Neural progenitor cell (in vitro differentiated cells): ENCODE measurements at regions not wholly inside any gene's neighbourhood (a gene's known extent, or its start where the extent isn't known, plus 50 kb on each side); places are given as distances from the start of the nearest gene placed in this dataset.

Experiments used
- EZH2 ChIP-seq: fragments of 200-600 bp; sonication (generic); IDR thresholded peaks from 2 replicates; pipeline ENCODE4 v1.6.1; 2017; ENCODE audit warnings: antibody characterized with exemption, mild to moderate bottlenecking, moderate library complexity
- TF ChIP-seq, protein P1 (sequence below): fragments of 200-600 bp; sonication (generic); IDR thresholded peaks from 2 replicates; pipeline ENCODE4 v1.5.1; 2017; ENCODE audit warnings: antibody characterized with exemption, mild to moderate bottlenecking

DNA sequence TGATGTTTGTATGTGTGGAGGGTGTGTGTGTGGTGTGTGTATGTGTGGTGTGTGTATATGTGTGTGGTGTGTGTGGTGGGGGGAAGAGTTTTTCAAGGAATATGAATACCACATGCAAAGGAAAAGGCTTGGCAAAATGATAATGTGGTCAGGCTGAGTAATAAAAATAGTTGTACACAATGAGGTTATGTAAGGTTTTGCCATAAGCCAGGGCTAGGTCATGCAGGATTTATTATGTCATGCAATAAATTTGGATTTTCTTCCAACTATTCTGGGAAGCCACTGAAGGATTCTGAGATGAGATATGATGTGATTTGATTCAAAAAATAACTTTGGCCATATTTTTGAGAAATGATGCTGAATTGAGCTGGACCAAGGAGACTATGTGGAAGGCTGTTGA lies 1191.6 kb upstream of the SEL1L start:
- TF ChIP-seq, protein P1, sequence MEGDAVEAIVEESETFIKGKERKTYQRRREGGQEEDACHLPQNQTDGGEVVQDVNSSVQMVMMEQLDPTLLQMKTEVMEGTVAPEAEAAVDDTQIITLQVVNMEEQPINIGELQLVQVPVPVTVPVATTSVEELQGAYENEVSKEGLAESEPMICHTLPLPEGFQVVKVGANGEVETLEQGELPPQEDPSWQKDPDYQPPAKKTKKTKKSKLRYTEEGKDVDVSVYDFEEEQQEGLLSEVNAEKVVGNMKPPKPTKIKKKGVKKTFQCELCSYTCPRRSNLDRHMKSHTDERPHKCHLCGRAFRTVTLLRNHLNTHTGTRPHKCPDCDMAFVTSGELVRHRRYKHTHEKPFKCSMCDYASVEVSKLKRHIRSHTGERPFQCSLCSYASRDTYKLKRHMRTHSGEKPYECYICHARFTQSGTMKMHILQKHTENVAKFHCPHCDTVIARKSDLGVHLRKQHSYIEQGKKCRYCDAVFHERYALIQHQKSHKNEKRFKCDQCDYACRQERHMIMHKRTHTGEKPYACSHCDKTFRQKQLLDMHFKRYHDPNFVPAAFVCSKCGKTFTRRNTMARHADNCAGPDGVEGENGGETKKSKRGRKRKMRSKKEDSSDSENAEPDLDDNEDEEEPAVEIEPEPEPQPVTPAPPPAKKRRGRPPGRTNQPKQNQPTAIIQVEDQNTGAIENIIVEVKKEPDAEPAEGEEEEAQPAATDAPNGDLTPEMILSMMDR: no peak
- no peak for TF ChIP-seq EZH2
